Heart left ventricle (tissue), 13 donors: ENCODE measurements at regions not wholly inside any gene's neighbourhood (a gene's known extent, or its start where the extent isn't known, plus 50 kb on each side); places are given as distances from the start of the nearest gene placed in this dataset.

ENCODE experiments used
- POLR2A ChIP-seq, 2 donors: fragments of 450-650 bp; IDR thresholded peaks; one replicate each; pipeline ENCODE4 v1.6.1; 2017; ENCODE audit warnings: antibody characterized with exemption in 2 of 2, mild to moderate bottlenecking in 2 of 2, moderate library complexity in 2 of 2
- TF ChIP-seq, protein P1 (sequence below), 12 donors: fragments of 200-600 bp; sonication (generic) in 4 of 12; IDR thresholded peaks; one replicate each; pipeline versions ENCODE4 v1.5.0 to v1.8.0; 2018 to 2022; ENCODE audit warnings: antibody characterized with exemption in 12 of 12, mild to moderate bottlenecking in 5 of 12
- donor health status: ischemic (EF 13 %, LVEDD 7.1; RV severe dilation, severe dysfunction).
- donor health status: DM: no; HTN: yes; CAD: no.
- donor health status: DM: no; HTN: no; CAD: no.
- donor health status: ischemic (EF 25% LVEDD 6.9; RV normal size, moderate dysfunction).
- donor health status: ischemic (EF 25% LVEDD 5.7; RV mildly dilated, moderate dysfunction).
- donor health status: ischemic (EF 35%, LVEDD 5.7; RV mildly dilated, moderate dysfunction).
- donor health status: nonischemic (EF 11% LVEDD 7.7; RV severe dilation, severe dysfunction).
- donor health status: DM: yes; HTN: yes; CAD: no.
- donor health status: PGD.
- donor health status: ischemic (EF 29% LVEDD 5.4; RV normal size, mild dysfunction).
- donor health status: nonischemic (EF 23%, LVEDD 6.1; RV moderate dilation, normal function).

- TF ChIP-seq, protein P1, sequence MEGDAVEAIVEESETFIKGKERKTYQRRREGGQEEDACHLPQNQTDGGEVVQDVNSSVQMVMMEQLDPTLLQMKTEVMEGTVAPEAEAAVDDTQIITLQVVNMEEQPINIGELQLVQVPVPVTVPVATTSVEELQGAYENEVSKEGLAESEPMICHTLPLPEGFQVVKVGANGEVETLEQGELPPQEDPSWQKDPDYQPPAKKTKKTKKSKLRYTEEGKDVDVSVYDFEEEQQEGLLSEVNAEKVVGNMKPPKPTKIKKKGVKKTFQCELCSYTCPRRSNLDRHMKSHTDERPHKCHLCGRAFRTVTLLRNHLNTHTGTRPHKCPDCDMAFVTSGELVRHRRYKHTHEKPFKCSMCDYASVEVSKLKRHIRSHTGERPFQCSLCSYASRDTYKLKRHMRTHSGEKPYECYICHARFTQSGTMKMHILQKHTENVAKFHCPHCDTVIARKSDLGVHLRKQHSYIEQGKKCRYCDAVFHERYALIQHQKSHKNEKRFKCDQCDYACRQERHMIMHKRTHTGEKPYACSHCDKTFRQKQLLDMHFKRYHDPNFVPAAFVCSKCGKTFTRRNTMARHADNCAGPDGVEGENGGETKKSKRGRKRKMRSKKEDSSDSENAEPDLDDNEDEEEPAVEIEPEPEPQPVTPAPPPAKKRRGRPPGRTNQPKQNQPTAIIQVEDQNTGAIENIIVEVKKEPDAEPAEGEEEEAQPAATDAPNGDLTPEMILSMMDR (IDR thresholded peaks at IDR 0.05), result no peak
- no peak for TF ChIP-seq POLR2A (IDR thresholded peaks at IDR 0.05)
Measured at GRCh38 chr1:188889166-188889565, 1588.5 kb downstream of the BRINP3 start.
